ENCODE measurements at regions not wholly inside any gene's neighbourhood (a gene's known extent, or its start where the extent isn't known, plus 50 kb on each side); places are given as distances from the start of the nearest gene placed in this dataset.

GRCh38 chr17:77454242-77455095, 313.7 kb downstream of the SEC14L1 start:
- peaks cover 99% of the 10 kb centered on the region for H3K79me2 ChIP-seq (ENCODE audit: control insufficient read depth, insufficient read depth, low read length)
- H3K27ac ChIP-seq (ENCODE audit: insufficient read depth, low read length): peak overlapping the region; percentile 69
- H3K4me1 ChIP-seq (ENCODE audit: control insufficient read depth, extremely low read depth, insufficient read depth, low read length): peaks cover 45% of the 10 kb centered on the region
- no peaks in the 10 kb centered on the region for H3K27me3 ChIP-seq (ENCODE audit: control insufficient read depth, insufficient read depth, low read length)
- no peaks in the 10 kb centered on the region for H3K9me3 ChIP-seq (ENCODE audit: control insufficient read depth, insufficient read depth, low read depth, low read length)
- peaks cover 2% of the 10 kb centered on the region for H4K20me1 ChIP-seq (ENCODE audit: control insufficient read depth, extremely low read depth, insufficient read depth, low read length)
- H3K36me3 ChIP-seq (ENCODE audit: control insufficient read depth, insufficient read depth, low read length): peaks cover 14% of the 10 kb centered on the region
- DNase-seq (ENCODE audit: low read depth in 2 of 2): no peak
- no peak overlapping the region for H2AFZ ChIP-seq (ENCODE audit: low read length)
- no peak overlapping the region for H3K4me2 ChIP-seq (ENCODE audit: extremely low read depth, insufficient read depth, low read length)
- H3K9ac ChIP-seq (ENCODE audit: insufficient read depth, low read length): peak overlapping the region; percentile 59
- TF ChIP-seq EZH2 (IDR thresholded peaks at IDR 0.05; ENCODE audit: low read length, missing control alignments): no peak
- no peak for TF ChIP-seq CTCF (conservative IDR thresholded peaks at IDR 0.05 in 1 of 2, IDR thresholded peaks at IDR 0.05 in 1 of 2; ENCODE audit: low read depth in 1 of 2, low read length in 2 of 2)
- H3K4me3 ChIP-seq (replicated peaks in 1 of 4; ENCODE audit: control extremely low read depth in 1 of 4, insufficient read depth in 1 of 4, low read depth in 3 of 4, low read length in 4 of 4): no peak overlapping the region

GRCh38 chr17:77455111-77455890, 314.5 kb downstream of the SEC14L1 start:
- Histone ChIP-seq H3K4me3 (replicated peaks in 1 of 4; ENCODE audit: control extremely low read depth in 1 of 4, insufficient read depth in 1 of 4, low read depth in 3 of 4, low read length in 4 of 4) (no peak overlapping the region), H3K79me2 (ENCODE audit: control insufficient read depth, insufficient read depth, low read length) (peaks cover 99% of the 10 kb centered on the region), H4K20me1 (ENCODE audit: control insufficient read depth, extremely low read depth, insufficient read depth, low read length) (peaks cover 2% of the 10 kb centered on the region), H2AFZ (ENCODE audit: low read length) (no peak overlapping the region), H3K4me1 (ENCODE audit: control insufficient read depth, extremely low read depth, insufficient read depth, low read length) (peaks cover 37% of the 10 kb centered on the region), H3K9me3 (ENCODE audit: control insufficient read depth, insufficient read depth, low read depth, low read length) (no peaks in the 10 kb centered on the region), H3K4me2 (ENCODE audit: extremely low read depth, insufficient read depth, low read length) (no peak overlapping the region), H3K9ac (ENCODE audit: insufficient read depth, low read length) (peak overlapping the region; percentile 59), H3K36me3 (ENCODE audit: control insufficient read depth, insufficient read depth, low read length) (peaks cover 14% of the 10 kb centered on the region), H3K27me3 (ENCODE audit: control insufficient read depth, insufficient read depth, low read length) (no peaks in the 10 kb centered on the region), H3K27ac (ENCODE audit: insufficient read depth, low read length) (peak overlapping the region; percentile 69)
- TF ChIP-seq EZH2 (IDR thresholded peaks at IDR 0.05; ENCODE audit: low read length, missing control alignments) (no peak), CTCF (conservative IDR thresholded peaks at IDR 0.05 in 1 of 2, IDR thresholded peaks at IDR 0.05 in 1 of 2; ENCODE audit: low read depth in 1 of 2, low read length in 2 of 2) (no peak)
- DNase-seq (ENCODE audit: low read depth in 2 of 2): peak; percentile 83 to 99

- Histone ChIP-seq H4K20me1 (ENCODE audit: control insufficient read depth, extremely low read depth, insufficient read depth, low read length) (peaks cover 3% of the 10 kb centered on the region), H3K9me3 (ENCODE audit: control insufficient read depth, insufficient read depth, low read depth, low read length) (no peaks in the 10 kb centered on the region), H3K4me2 (ENCODE audit: extremely low read depth, insufficient read depth, low read length) (no peak overlapping the region), H3K4me3 (replicated peaks in 1 of 4; ENCODE audit: control extremely low read depth in 1 of 4, insufficient read depth in 1 of 4, low read depth in 3 of 4, low read length in 4 of 4) (no peak overlapping the region), H3K9ac (ENCODE audit: insufficient read depth, low read length) (peak overlapping the region; percentile 37), H3K27ac (ENCODE audit: insufficient read depth, low read length) (peak overlapping the region; percentile 53), H3K4me1 (ENCODE audit: control insufficient read depth, extremely low read depth, insufficient read depth, low read length) (peaks cover 38% of the 10 kb centered on the region), H3K36me3 (ENCODE audit: control insufficient read depth, insufficient read depth, low read length) (peaks cover 14% of the 10 kb centered on the region), H3K27me3 (ENCODE audit: control insufficient read depth, insufficient read depth, low read length) (no peaks in the 10 kb centered on the region), H2AFZ (ENCODE audit: low read length) (no peak overlapping the region), H3K79me2 (ENCODE audit: control insufficient read depth, insufficient read depth, low read length) (peaks cover 99% of the 10 kb centered on the region)
- no peak for DNase-seq (ENCODE audit: low read depth in 2 of 2)
- TF ChIP-seq CTCF (conservative IDR thresholded peaks at IDR 0.05 in 1 of 2, IDR thresholded peaks at IDR 0.05 in 1 of 2; ENCODE audit: low read depth in 1 of 2, low read length in 2 of 2) (no peak), EZH2 (IDR thresholded peaks at IDR 0.05; ENCODE audit: low read length, missing control alignments) (no peak)
These were observed 315.1 kb downstream of the SEC14L1 start for GRCh38 chr17:77455891-77456260.
